ENCODE measurements at regions not wholly inside any gene's neighbourhood (a gene's known extent, or its start where the extent isn't known, plus 50 kb on each side); places are given as distances from the start of the nearest gene placed in this dataset.

- no peak for DNase-seq
Observed at GRCh38 chr15:87133704-87134103, 1054.0 kb downstream of the AGBL1 start.

- no peak for DNase-seq
Observed at GRCh38 chr15:87131067-87131466, 1051.4 kb downstream of the AGBL1 start.

- DNase-seq: no peak
Observed at GRCh38 chr15:87129916-87130315, 1050.2 kb downstream of the AGBL1 start.

GRCh38 chr15:87123676-87124382, 1044.2 kb downstream of the AGBL1 start:
- no peak for DNase-seq

- DNase-seq: no peak
Observed at GRCh38 chr15:87121336-87121735, 1041.7 kb downstream of the AGBL1 start.

- DNase-seq: no peak
Observed at GRCh38 chr15:87120555-87120954, 1040.9 kb downstream of the AGBL1 start.

- DNase-seq: no peak
Observed at GRCh38 chr15:87118846-87119245, 1039.2 kb downstream of the AGBL1 start.

- no peak for DNase-seq
Observed at GRCh38 chr15:87118435-87118834, 1038.8 kb downstream of the AGBL1 start.

- no peak for DNase-seq
Observed at GRCh38 chr15:87115795-87116194, 1036.1 kb downstream of the AGBL1 start.

GRCh38 chr15:87099916-87100315, 1020.2 kb downstream of the AGBL1 start:
- DNase-seq: no peak

- no peak for DNase-seq
Observed at GRCh38 chr15:87089551-87089950, 1009.9 kb downstream of the AGBL1 start.

- DNase-seq: no peak
Observed at GRCh38 chr15:87083201-87083600, 1003.5 kb downstream of the AGBL1 start.

GRCh38 chr15:87082581-87082980, 1002.9 kb downstream of the AGBL1 start:
- no peak for DNase-seq

- no peak for DNase-seq
Observed at GRCh38 chr15:87080547-87080946, 1000.9 kb downstream of the AGBL1 start.
